GM19438 (cell line): ENCODE measurements at regions not wholly inside any gene's neighbourhood (a gene's known extent, or its start where the extent isn't known, plus 50 kb on each side); places are given as distances from the start of the nearest gene placed in this dataset.
"Not testable (repeated sequence)": the region's sequence is repeated elsewhere in the genome, so short reads cannot be mapped to it uniquely, and the experiment has no call there.

Experiments used
- ATAC-seq: cut with Tn5 transposase; IDR thresholded peaks from one replicate; pipeline ENCODE4 v1.9.1; 2021; ENCODE audit warnings: low read depth; ENCODE audit not compliant: unreplicated experiment

DNA sequence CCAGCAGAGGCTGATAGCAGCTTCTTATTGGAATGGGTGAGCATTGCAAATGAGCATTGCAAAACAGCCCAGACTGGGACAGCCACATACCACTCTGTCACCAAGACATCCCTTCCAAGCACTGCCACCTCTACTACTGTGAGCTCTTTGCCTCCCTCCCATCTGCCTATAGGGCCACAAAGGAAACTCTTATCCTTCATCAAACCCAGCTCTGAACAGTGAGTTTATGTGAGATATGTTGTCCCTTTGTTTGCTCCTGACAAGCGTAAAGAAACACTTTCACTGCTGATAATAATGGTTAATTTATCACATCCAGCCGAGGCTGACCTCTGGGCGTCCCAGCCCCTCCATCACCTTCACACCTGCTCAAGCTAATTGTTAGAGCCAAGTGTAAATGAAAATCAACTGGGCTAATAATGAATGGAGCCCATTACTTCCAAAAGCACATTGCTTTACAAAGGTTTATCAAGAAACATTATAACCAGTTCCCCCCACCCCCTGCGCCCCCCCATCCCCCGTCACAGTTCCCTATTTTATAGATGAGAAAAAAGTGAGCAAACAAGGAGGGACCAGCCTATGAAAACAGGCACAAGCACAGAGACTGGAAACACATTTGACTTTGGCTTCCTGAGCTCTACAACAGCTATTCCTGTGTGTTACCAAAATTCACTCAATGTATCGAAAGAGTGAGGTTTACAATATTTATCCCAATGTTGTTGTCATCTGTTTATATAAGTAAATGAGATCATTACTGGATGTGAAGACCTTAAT, 146.3 kb downstream of the ANXA2 start:
- ATAC-seq, result no peak

DNA sequence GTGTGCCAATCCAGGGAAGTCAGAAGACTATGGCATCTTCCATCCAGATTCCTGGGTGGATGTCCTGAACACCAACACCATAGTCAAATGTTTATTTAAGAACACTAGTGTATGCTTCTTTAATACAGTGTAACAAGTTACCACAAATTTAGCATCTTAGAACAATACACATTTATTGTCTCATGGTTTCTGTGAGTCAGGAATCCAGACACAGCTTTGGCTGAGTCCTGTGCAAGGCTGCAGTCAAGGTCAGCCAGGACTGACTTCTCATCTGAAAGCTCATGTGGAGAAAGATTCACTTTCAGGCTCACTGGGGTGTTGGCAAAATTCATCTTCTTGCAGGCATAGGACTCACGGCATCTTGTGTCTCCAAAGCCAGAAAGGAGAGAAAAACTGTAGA, 143.4 kb downstream of the ANXA2 start:
- no peak for ATAC-seq

DNA sequence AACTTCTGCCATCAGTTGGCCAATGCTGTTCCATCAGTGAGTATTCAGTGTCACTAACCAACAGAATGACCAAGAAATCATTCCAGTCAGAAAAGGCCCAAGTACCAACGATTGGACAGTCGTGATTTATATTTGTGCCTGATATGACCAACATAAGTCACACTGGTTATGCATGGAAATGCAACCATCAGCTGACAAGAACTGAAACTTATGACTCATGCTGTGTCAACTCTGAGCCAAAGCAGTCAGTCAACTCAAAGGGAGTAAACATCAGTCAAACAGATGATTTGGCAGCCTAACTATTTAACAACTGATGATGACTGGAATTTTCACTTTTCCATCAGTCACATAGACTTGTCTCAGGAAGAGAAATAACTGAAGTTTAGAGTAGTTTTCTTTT, 142.4 kb downstream of the ANXA2 start:
- peak; percentile 74 for ATAC-seq

DNA sequence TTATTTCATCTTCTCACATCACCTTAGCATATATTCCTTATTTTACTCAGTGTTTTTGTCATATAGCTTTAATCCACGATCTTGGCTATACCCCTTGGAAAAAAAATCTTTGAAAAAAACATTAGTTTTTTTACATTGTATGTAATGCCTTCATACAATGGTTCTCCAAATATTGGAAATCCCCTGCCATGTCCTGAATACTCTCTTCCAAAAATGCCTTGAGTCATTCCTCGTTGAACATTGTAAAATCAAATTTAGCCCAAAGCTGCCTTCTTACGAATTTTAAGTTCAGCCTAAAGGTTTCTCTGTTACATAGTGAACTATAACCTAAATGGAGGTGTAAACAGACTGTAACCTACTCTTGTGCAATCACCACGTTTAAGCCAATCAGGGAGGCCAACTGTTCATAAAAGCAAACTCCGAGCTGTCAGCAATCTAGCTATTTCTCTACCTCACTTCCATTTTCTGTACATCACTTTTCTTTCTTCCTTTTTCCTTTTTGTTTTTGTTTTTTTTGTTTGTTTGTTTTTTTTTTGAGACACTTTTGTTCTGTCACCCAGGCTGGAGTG, 140.1 kb downstream of the ANXA2 start:
- no peak for ATAC-seq

DNA sequence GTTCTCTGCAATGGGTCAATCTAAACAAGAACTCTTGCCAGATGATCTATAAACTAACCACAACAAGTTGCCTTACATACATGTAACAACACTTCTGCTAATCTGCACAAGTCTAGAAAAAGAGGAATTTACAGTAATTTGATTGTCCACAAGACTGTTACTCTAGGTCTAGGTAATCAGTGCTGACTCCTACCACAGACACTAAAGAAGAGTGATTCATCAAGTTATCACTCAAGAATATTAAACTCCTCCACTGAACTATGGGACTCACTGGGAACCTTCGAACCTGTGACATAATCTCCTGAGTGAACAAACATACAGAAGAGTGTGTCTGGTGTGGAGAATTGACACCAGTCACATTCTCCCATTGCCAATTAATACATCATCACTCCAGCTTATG, 138.3 kb downstream of the ANXA2 start:
- no peak for ATAC-seq

DNA sequence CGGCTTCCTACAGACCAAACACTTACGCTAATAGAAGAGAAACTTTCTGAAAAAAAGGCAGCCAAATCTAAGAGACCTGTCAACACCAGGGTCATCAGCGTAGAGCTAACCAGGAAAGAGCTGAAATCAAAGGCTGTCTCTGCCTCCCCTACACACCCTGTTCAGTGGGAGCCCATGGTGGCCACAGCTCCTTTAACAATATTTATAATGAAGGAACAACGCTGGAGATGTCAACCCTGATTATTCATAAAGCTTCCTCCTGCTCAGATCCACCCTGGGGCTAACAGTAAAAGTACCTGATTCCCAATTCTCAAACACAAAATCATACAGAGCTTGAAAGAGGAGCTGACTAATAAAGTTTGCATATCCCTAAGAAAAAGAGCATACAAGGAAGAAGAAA, 133.7 kb downstream of the ANXA2 start:
- ATAC-seq, result no peak

DNA sequence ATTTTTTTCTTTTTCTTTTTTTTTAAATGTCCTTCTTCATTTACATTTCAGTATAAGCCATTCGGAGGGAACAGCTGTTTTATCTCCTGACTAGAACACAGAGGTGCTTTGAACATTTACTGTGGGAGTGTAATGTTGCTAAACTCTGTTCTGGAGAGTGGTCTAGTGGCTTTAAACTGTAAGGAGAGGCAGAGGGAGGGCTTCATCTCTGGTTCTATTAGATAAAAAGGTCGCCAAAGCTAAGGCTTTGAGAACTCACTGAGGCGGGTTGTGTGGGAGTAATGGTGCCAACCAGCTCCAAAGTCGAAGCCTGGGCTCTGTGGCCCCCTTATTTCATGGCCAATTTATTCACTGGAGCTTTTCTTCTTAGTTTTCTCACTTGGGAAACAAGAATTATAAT, 133.2 kb downstream of the ANXA2 start:
- no peak for ATAC-seq

DNA sequence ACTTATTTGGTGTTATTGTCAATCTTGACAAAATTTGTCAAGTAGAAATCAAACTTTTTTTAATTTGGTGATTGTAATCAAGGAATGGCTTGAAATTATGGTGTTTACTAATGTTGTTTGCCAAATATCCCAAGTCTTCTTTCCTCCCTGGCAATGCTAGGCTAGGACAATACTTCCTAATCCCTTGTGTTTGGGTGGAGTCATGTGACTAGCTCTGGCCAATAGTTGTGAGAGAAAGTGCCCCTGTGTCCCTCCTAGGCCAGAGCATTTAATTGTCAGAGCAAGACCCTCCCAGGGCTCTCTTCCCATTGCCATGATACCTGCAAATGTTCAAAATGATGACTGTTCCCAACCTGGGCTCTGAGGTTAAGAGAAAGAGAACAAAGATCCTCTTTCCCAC, 132.7 kb downstream of the ANXA2 start:
- ATAC-seq, result no peak

DNA sequence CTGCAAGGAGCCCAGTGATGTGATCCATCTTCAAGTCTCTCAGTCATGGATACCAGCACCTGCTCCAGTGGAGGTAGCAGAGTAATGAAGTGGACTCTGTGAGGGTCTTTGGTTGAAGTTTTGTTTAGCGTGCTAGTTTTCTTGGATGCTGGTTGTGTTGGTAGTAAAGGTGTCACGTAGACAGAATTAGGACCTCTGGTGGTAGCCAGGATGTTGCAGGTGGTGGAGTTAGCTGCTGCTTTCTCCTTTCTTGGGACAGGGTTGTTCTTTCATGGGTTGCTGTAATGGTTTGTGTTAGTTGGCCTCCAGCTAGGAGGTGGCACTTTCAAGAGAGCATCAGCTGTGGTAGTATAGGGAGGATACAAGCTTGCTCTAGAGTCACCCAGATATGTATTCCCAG, 125.2 kb downstream of the ANXA2 start:
- no peak for ATAC-seq

DNA sequence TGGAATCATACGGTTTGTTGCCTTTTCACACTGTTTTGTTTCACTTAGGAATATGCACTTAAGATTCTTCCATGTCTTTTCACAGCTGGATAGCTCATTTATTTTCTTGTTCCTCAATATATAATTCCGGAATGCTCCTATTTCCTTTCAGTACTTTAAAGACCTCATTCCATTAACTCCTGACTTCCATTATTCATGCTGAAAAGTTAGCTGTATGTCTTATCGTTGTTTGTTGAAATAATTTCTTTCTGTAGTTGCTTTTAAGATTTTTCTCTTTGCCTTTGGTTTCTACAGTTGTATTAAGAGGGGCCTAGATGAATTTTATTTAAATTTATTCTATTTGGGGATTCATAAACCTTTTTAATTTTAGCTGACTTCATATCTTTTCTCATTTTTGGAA, 122.2 kb downstream of the ANXA2 start:
- no peak for ATAC-seq

DNA sequence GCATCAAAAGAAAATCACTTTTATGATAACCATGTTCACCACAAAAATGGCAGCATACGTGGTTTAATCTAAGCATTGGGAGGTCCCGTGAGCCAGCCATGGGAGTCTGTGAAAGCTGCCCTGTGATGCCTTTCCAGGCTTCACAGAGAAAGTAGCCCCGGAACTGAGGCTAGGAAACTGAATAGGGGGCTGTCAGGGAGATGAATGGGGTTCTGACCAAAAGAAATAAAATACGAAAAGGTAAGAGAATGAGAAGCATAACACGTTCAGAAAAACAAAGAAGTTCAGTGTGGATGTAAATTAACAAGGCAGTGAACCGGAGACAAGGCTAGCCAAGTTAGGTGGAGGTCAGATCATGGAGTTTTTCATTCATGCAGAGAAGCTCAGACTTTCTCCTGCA, 118.9 kb downstream of the ANXA2 start:
- ATAC-seq, result no peak

DNA sequence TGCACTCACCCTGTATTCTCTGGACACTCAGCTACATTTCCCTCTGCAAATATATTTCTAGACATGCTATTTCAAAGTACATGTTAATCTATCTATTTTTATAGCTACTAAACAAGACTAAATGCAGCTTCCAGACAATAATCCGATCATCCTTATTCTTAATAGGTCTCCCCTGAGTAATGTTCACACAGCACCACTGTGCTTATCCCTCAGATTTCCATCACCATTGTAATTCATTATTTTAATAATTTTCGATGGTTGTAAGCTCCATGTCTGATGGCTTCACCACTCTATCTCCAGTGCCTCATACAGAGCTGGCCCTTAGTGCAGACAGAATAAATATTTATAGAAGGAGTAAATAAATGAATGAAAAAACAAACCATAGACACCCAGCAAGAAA, 117.5 kb downstream of the ANXA2 start:
- ATAC-seq, result no peak

DNA sequence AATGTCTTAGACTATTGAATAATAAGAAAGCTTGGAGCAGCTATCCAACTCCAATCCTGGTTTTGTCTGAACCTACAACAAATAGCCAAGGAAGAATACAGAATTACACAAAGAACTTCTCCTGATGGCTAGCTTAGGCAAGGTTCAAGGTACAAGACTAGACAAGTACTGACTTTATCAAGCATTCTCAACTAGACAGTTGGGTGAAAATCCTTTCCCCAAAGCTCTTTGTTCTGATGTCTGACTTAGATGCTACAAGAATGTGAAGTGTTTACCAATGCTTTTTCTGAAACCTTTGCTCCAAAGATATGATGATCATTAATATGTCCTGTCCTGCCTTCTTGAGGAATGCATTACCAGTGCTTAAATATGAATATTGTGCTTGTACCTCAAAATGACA, 113.8 kb downstream of the ANXA2 start:
- no peak for ATAC-seq

DNA sequence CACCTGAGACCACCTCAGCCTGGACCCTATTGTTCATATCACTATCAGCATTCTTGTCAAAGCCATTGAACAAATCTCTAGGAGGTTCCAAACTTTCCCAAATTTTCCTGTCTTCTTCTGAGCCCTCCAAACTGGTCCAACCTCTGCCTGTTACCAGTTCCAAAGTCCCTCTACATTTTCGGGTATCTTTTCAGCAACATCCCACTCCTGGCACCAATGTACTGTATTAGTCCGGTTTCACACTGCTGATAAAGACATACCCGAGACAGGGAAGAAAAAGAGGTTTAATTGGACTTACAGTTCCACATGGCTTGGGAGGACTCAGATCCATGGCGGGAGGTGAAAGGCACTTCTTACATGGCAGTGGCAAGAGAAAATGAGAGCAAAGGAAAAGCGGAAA, 101.9 kb downstream of the ANXA2 start:
- ATAC-seq, result not testable (repeated sequence)

DNA sequence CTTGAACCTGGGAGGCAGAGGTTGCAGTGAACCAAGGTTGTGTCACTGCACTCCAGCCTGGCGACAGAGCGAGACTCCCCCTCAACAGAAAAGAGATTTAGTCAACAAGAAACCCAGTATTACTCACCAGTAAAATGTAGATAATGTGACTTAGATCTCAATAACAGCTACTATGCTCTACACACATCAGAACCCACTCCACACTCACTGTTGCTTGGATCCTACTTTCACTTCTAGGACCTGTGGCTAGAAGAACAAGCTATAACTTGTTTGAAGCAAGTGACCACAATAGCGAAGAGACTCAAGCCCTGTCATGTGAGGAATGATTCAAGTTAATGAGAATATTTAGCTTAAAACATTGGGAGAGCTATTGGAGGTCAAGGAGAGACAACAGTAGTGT, 100.7 kb downstream of the ANXA2 start:
- no peak for ATAC-seq
